ENCODE measurements at regions not wholly inside any gene's neighbourhood (a gene's known extent, or its start where the extent isn't known, plus 50 kb on each side); places are given as distances from the start of the nearest gene placed in this dataset.

GRCh38 chr15:37208146-37209040, 108.0 kb upstream of the MEIS2 start:
- TF ChIP-seq POLR2A (IDR thresholded peaks at IDR 0.05; ENCODE audit: low read depth), result no peak
- TF ChIP-seq, protein P1, sequence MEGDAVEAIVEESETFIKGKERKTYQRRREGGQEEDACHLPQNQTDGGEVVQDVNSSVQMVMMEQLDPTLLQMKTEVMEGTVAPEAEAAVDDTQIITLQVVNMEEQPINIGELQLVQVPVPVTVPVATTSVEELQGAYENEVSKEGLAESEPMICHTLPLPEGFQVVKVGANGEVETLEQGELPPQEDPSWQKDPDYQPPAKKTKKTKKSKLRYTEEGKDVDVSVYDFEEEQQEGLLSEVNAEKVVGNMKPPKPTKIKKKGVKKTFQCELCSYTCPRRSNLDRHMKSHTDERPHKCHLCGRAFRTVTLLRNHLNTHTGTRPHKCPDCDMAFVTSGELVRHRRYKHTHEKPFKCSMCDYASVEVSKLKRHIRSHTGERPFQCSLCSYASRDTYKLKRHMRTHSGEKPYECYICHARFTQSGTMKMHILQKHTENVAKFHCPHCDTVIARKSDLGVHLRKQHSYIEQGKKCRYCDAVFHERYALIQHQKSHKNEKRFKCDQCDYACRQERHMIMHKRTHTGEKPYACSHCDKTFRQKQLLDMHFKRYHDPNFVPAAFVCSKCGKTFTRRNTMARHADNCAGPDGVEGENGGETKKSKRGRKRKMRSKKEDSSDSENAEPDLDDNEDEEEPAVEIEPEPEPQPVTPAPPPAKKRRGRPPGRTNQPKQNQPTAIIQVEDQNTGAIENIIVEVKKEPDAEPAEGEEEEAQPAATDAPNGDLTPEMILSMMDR (IDR thresholded peaks at IDR 0.05), result no peak
- TF ChIP-seq EP300 (IDR thresholded peaks at IDR 0.05), result no peak
- no peak for TF ChIP-seq POLR2AphosphoS5 (IDR thresholded peaks at IDR 0.05)
